ENCODE measurements at regions not wholly inside any gene's neighbourhood (a gene's known extent, or its start where the extent isn't known, plus 50 kb on each side); places are given as distances from the start of the nearest gene placed in this dataset.

DNA sequence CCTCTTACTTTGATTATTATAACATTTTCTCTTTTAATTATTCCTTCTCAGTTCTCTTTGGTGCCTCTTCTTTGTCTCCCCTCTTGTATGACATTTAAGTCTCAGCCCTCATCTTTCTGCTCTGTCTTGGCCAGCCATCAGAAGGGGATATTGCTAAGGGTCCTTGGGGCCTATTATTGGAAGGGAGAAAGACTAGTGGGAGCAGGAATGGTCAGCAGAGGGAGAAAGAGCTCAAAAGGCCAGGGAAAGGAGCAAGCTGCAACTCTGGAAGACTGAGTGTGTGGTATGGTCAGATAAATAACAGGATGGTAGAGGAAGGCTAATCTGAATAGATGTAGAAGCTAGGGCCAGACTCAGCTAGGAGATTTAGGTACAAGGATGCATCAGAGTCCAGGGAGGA, 336.9 kb downstream of the TDRD3 start:
- Mint-ChIP-seq H3K4me1 (no peaks in the 10 kb centered on the region), H3K36me3 (no peaks in the 10 kb centered on the region), H3K27me3 (ENCODE audit: low read depth in 3 of 3) (no peaks in the 10 kb centered on the region), H3K4me3 (no peak overlapping the region), H3K27ac (no peak overlapping the region), H3K9me3 (peaks cover 0 to 11% (median 2%) of the 10 kb centered on the region in 7 donors)
- no peak overlapping the region for H3K9ac ChIP-seq (ENCODE audit: insufficient read depth, low read length, poor library complexity, severe bottlenecking)
- H3K27me3 ChIP-seq (ENCODE audit: control insufficient read depth in 2 of 2, insufficient read depth in 2 of 2, low read length in 2 of 2), result no peaks in the 10 kb centered on the region
- TF ChIP-seq, protein P1, sequence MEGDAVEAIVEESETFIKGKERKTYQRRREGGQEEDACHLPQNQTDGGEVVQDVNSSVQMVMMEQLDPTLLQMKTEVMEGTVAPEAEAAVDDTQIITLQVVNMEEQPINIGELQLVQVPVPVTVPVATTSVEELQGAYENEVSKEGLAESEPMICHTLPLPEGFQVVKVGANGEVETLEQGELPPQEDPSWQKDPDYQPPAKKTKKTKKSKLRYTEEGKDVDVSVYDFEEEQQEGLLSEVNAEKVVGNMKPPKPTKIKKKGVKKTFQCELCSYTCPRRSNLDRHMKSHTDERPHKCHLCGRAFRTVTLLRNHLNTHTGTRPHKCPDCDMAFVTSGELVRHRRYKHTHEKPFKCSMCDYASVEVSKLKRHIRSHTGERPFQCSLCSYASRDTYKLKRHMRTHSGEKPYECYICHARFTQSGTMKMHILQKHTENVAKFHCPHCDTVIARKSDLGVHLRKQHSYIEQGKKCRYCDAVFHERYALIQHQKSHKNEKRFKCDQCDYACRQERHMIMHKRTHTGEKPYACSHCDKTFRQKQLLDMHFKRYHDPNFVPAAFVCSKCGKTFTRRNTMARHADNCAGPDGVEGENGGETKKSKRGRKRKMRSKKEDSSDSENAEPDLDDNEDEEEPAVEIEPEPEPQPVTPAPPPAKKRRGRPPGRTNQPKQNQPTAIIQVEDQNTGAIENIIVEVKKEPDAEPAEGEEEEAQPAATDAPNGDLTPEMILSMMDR (IDR thresholded peaks at IDR 0.05), result no peak
- no peaks in the 10 kb centered on the region for H3K36me3 ChIP-seq (replicated peaks in 1 of 2; ENCODE audit: control insufficient read depth in 1 of 2, insufficient read depth in 2 of 2, low read length in 2 of 2)
- no peaks in the 10 kb centered on the region for H3K79me2 ChIP-seq (ENCODE audit: insufficient read depth, low read length)
- intact Hi-C loops (cut with micrococcal nuclease), result no loop called here
- no peak overlapping the region for H3K4me2 ChIP-seq (replicated peaks; ENCODE audit: extremely low read depth, low read length, poor library complexity, severe bottlenecking)
- no peaks in the 10 kb centered on the region for H4K20me1 ChIP-seq (ENCODE audit: insufficient read depth, low read length)
- H3K9me3 ChIP-seq (replicated peaks in 1 of 2; ENCODE audit: control insufficient read depth in 1 of 2, insufficient read depth in 1 of 2, low read length in 2 of 2), result no peaks in the 10 kb centered on the region
- H2AFZ ChIP-seq (ENCODE audit: insufficient read depth, low read depth, low read length, poor library complexity, severe bottlenecking), result no peak overlapping the region
- no peak for DNase-seq
- no peak overlapping the region for H3K4me3 ChIP-seq (replicated peaks in 1 of 3; ENCODE audit: low read depth in 2 of 3, low read length in 3 of 3)
- H3K27ac ChIP-seq (ENCODE audit: low read depth in 1 of 2, low read length in 2 of 2), result no peak overlapping the region
- H3K4me1 ChIP-seq (ENCODE audit: control insufficient read depth in 1 of 2, insufficient read depth in 2 of 2, low read length in 2 of 2), result no peaks in the 10 kb centered on the region

GRCh38 chr13:60727140-60727539, 330.1 kb downstream of the TDRD3 start:
- Mint-ChIP-seq H3K36me3 (no peaks in the 10 kb centered on the region), H3K9me3 (peaks cover 0 to 10% (median 3%) of the 10 kb centered on the region in 7 donors), H3K27me3 (ENCODE audit: low read depth in 3 of 3) (no peaks in the 10 kb centered on the region), H3K4me3 (no peak overlapping the region), H3K27ac (no peak overlapping the region), H3K4me1 (no peaks in the 10 kb centered on the region)
- no peak overlapping the region for H3K9ac ChIP-seq (ENCODE audit: insufficient read depth, low read length, poor library complexity, severe bottlenecking)
- H4K20me1 ChIP-seq (ENCODE audit: insufficient read depth, low read length), result no peaks in the 10 kb centered on the region
- H3K79me2 ChIP-seq (ENCODE audit: insufficient read depth, low read length), result no peaks in the 10 kb centered on the region
- no peak overlapping the region for H3K4me3 ChIP-seq (replicated peaks in 1 of 3; ENCODE audit: low read depth in 2 of 3, low read length in 3 of 3)
- no peaks in the 10 kb centered on the region for H3K36me3 ChIP-seq (replicated peaks in 1 of 2; ENCODE audit: control insufficient read depth in 1 of 2, insufficient read depth in 2 of 2, low read length in 2 of 2)
- no peaks in the 10 kb centered on the region for H3K27me3 ChIP-seq (ENCODE audit: control insufficient read depth in 2 of 2, insufficient read depth in 2 of 2, low read length in 2 of 2)
- DNase-seq, result no peak
- no CpG with 5 or more reads among the region's 2 CpGs for WGBS (ENCODE audit: insufficient coverage)
- TF ChIP-seq, protein P1 (IDR thresholded peaks at IDR 0.05), result no peak
- no peaks in the 10 kb centered on the region for H3K4me1 ChIP-seq (ENCODE audit: control insufficient read depth in 1 of 2, insufficient read depth in 2 of 2, low read length in 2 of 2)
- H3K4me2 ChIP-seq (replicated peaks; ENCODE audit: extremely low read depth, low read length, poor library complexity, severe bottlenecking), result no peak overlapping the region
- peaks cover 0 to 4% of the 10 kb centered on the region in 2 donors for H3K9me3 ChIP-seq (replicated peaks in 1 of 2; ENCODE audit: control insufficient read depth in 1 of 2, insufficient read depth in 1 of 2, low read length in 2 of 2)
- intact Hi-C loops (cut with micrococcal nuclease), result no loop called here
- H3K27ac ChIP-seq (ENCODE audit: low read depth in 1 of 2, low read length in 2 of 2), result no peak overlapping the region
- no peak overlapping the region for H2AFZ ChIP-seq (ENCODE audit: insufficient read depth, low read depth, low read length, poor library complexity, severe bottlenecking)

Measured in CD14-positive monocyte (primary cell).